Transverse colon (tissue), 4 donors: ENCODE measurements at regions not wholly inside any gene's neighbourhood (a gene's known extent, or its start where the extent isn't known, plus 50 kb on each side); places are given as distances from the start of the nearest gene placed in this dataset.

Experiments
- DNase-seq: peaks from one replicate; pipeline ENCODE4 v3.0.0-alpha.2; 2019
- H3K27ac ChIP-seq, 4 donors: fragments of 200-600 bp; sonication (generic); 2 replicates each; pipeline ENCODE4 v1.5.1; 2016 to 2018; ENCODE audit warnings: inconsistent platforms in 4 of 4
- H3K27me3 ChIP-seq: fragments of 200-600 bp; sonication (generic); 2 replicates; pipeline ENCODE4 v1.5.1; 2017; ENCODE audit warnings: inconsistent platforms
- H3K36me3 ChIP-seq, 4 donors: fragments of 200-600 bp; sonication (generic); 2 replicates each; pipeline ENCODE4 v1.5.1; 2017 to 2019; ENCODE audit warnings: inconsistent platforms in 4 of 4
- H3K4me1 ChIP-seq, 4 donors: fragments of 200-600 bp; sonication (generic); 2 replicates each; pipeline ENCODE4 v1.5.1; 2017 to 2020; ENCODE audit warnings: inconsistent platforms in 4 of 4
- H3K4me3 ChIP-seq, 4 donors: fragments of 200-600 bp; sonication (generic); 1 replicate in 1 of 4; 2 replicates in 3 of 4; pipeline versions ENCODE4 v1.5.1 to v1.6.1; 2017 to 2019; ENCODE audit warnings: inconsistent platforms in 4 of 4
- H3K9me3 ChIP-seq, 2 donors: fragments of 200-600 bp; sonication (generic); 2 replicates each; pipeline ENCODE4 v1.5.1; 2017 to 2019; ENCODE audit warnings: inconsistent platforms in 2 of 2
- CTCF ChIP-seq, 5 experiments: fragments of 200-600 bp in 3 of 5; fragments of 450-650 bp in 2 of 5; sonication (generic) in 3 of 5; IDR thresholded peaks; 1 replicate in 2 of 5; 2 replicates in 3 of 5; pipeline ENCODE4 v1.5.1; 2016 to 2017; ENCODE audit warnings: antibody characterized with exemption in 5 of 5, inconsistent platforms in 3 of 5, mild to moderate bottlenecking in 2 of 5, moderate library complexity in 1 of 5
- EP300 ChIP-seq: sonication (generic); formaldehyde crosslinking; IDR thresholded peaks from one replicate; pipeline ENCODE4 v1.6.1; 2017; ENCODE audit warnings: antibody characterized with exemption, low read depth
- POLR2A ChIP-seq: fragments of 450-650 bp; IDR thresholded peaks from one replicate; pipeline ENCODE4 v1.6.1; 2016; ENCODE audit warnings: antibody characterized with exemption, mild to moderate bottlenecking, moderate library complexity
- POLR2AphosphoS5 ChIP-seq, 3 donors: sonication (generic); formaldehyde crosslinking; IDR thresholded peaks; one replicate each; pipeline ENCODE4 v1.6.1; 2016; ENCODE audit warnings: antibody characterized with exemption in 3 of 3
- WGBS, 2 donors: methylation state at CpG; one replicate each; pipeline ENCODE4 v1.1.5; 2018; ENCODE audit warnings: low coverage in 1 of 2; 5-methylcytosine and 5-hydroxymethylcytosine counted together
- in situ Hi-C, 4 donors: fragments of 200-750 bp; cut with MboI; loops; one replicate each; pipeline versions ENCODE4 v1.15.0 to v1.15.1; 2017; ENCODE audit warnings: low sequenced_read_pairs in 3 of 4, low pct_ligation_motif_present in 1 of 4, low pct_unique_long_range_greater_than_20kb in 1 of 4
- intact Hi-C: fragments of 100-400 bp; cut with DNase I; formaldehyde crosslinking; loops from one replicate; pipeline ENCODE4 v1.15.1; 2023; ENCODE audit warnings: low total_unique reads

GRCh38 chr2:128371248-128371630 lies 52.6 kb upstream of the HS6ST1 start:
- TF ChIP-seq POLR2A (no peak), POLR2AphosphoS5 (IDR thresholded peaks at IDR 0.05) (no peak), CTCF (IDR thresholded peaks at IDR 0.05) (no peak), EP300 (no peak)
- Histone ChIP-seq H3K36me3 (no peaks in the 10 kb centered on the region), H3K27ac (no peak overlapping the region), H3K27me3 (no peaks in the 10 kb centered on the region), H3K4me1 (peaks cover 8 to 20% (median 15%) of the 10 kb centered on the region in 4 donors), H3K9me3 (no peaks in the 10 kb centered on the region), H3K4me3 (no peak overlapping the region)
- in situ Hi-C loops (no loop called here), intact Hi-C loops (no loop called here)
- DNase-seq = no peak
- 83 to 93% methylated on average over 2 to 8 of the region's 8 CpGs for WGBS, 2 donors

GRCh38 chr2:128371648-128372345 lies 53.1 kb upstream of the HS6ST1 start:
- in situ Hi-C loops = no loop called here
- H3K27ac ChIP-seq = no peak overlapping the region
- H3K27me3 ChIP-seq = no peaks in the 10 kb centered on the region
- TF ChIP-seq CTCF (IDR thresholded peaks at IDR 0.05) (no peak), POLR2A (no peak), POLR2AphosphoS5 (IDR thresholded peaks at IDR 0.05) (no peak), EP300 (no peak)
- H3K9me3 ChIP-seq = no peaks in the 10 kb centered on the region
- intact Hi-C loops = no loop called here
- H3K36me3 ChIP-seq = no peaks in the 10 kb centered on the region
- DNase-seq = peak; percentile 5
- peaks cover 8 to 20% (median 15%) of the 10 kb centered on the region in 4 donors for H3K4me1 ChIP-seq
- H3K4me3 ChIP-seq = no peak overlapping the region
- WGBS, 2 donors = 85 to 100% methylated on average over 1 to 11 of the region's 11 CpGs

GRCh38 chr2:128372621-128373341 lies 54.1 kb upstream of the HS6ST1 start:
- in situ Hi-C loops = no loop called here
- WGBS, 2 donors = 81% methylated on average over 24 of the region's 24 CpGs; no CpG with 5 or more reads in 1 of the 2 donors
- Histone ChIP-seq H3K27me3 (no peaks in the 10 kb centered on the region), H3K4me1 (peaks cover 8 to 20% (median 15%) of the 10 kb centered on the region in 4 donors), H3K4me3 (no peak overlapping the region), H3K27ac (no peak overlapping the region), H3K9me3 (no peaks in the 10 kb centered on the region), H3K36me3 (no peaks in the 10 kb centered on the region)
- intact Hi-C loops = no loop called here
- DNase-seq = no peak
- TF ChIP-seq CTCF (IDR thresholded peaks at IDR 0.05) (no peak), POLR2AphosphoS5 (IDR thresholded peaks at IDR 0.05) (no peak), EP300 (no peak), POLR2A (no peak)

- Histone ChIP-seq H3K4me3 (no peak overlapping the region), H3K4me1 (peaks cover 8 to 25% (median 16%) of the 10 kb centered on the region in 4 donors), H3K27me3 (no peaks in the 10 kb centered on the region), H3K36me3 (no peaks in the 10 kb centered on the region), H3K27ac (peak overlapping the region in 2 of 4 donors; percentile 56 to 83), H3K9me3 (no peaks in the 10 kb centered on the region)
- intact Hi-C loops (no loop called here), in situ Hi-C loops (no loop called here)
- no peak for DNase-seq
- WGBS, 2 donors = 84% methylated on average over 9 of the region's 10 CpGs; no CpG with 5 or more reads in 1 of the 2 donors
- TF ChIP-seq POLR2AphosphoS5 (IDR thresholded peaks at IDR 0.05) (no peak), CTCF (IDR thresholded peaks at IDR 0.05) (no peak), POLR2A (no peak), EP300 (no peak)
Measured at GRCh38 chr2:128373451-128374000, 54.9 kb upstream of the HS6ST1 start.
